HepG2 (cell line): ENCODE measurements at regions not wholly inside any gene's neighbourhood (a gene's known extent, or its start where the extent isn't known, plus 50 kb on each side); places are given as distances from the start of the nearest gene placed in this dataset.
A peak's percentile ranks its signal among the peaks of the same experiment; 100 is the strongest.

Experiments
- ADNP ChIP-seq: sonication (generic); formaldehyde crosslinking; IDR thresholded peaks from 2 replicates; pipeline ENCODE4 v1.4.0; 2020; ENCODE audit warnings: missing genetic modification reagents
- ARNT2 ChIP-seq: sonication (generic); formaldehyde crosslinking; IDR thresholded peaks from 2 replicates; pipeline ENCODE4 v1.8.0; 2022; ENCODE audit warnings: mild to moderate bottlenecking, low read depth, missing genetic modification reagents, moderate library complexity
- CEBPB ChIP-seq: IDR thresholded peaks from 2 replicates; pipeline ENCODE4 v1.6.1; 2011; ENCODE audit warnings: low read depth, low read length, improper control_type of control experiment, borderline replicate concordance
- GABPA ChIP-seq, 2 experiments: IDR thresholded peaks; 2 replicates each; pipeline ENCODE4 v1.6.1; 2011 to 2016; ENCODE audit warnings: low read depth in 2 of 2, low read length in 1 of 2, missing biosample characterization in 1 of 2, missing genetic modification characterization in 1 of 2
- KAT7 ChIP-seq: IDR thresholded peaks from 2 replicates; pipeline ENCODE4 v1.6.1; 2018; ENCODE audit warnings: borderline replicate concordance, missing compliant biosample characterization
- NFYB ChIP-seq: sonication (generic); formaldehyde crosslinking; IDR thresholded peaks from 2 replicates; pipeline ENCODE4 v1.4.0; 2020; ENCODE audit warnings: missing genetic modification reagents
- NR2F1 ChIP-seq, 2 experiments: fragments of 450-650 bp in 1 of 2; formaldehyde crosslinking in 1 of 2; IDR thresholded peaks; 2 replicates each; pipeline versions ENCODE4 v1.5.0 to v1.6.1; 2016 to 2020; ENCODE audit warnings: mild to moderate bottlenecking in 1 of 2, missing compliant biosample characterization in 1 of 2, missing genetic modification reagents in 1 of 2, moderate library complexity in 1 of 2
- SPEN ChIP-seq: sonication (generic); formaldehyde crosslinking; IDR thresholded peaks from 2 replicates; pipeline ENCODE4 v1.5.1; 2020; ENCODE audit warnings: low read depth, mild to moderate bottlenecking, missing genetic modification reagents
- TOPORS ChIP-seq: sonication (generic); formaldehyde crosslinking; IDR thresholded peaks from 2 replicates; pipeline ENCODE4 v1.8.0; 2023; ENCODE audit warnings: mild to moderate bottlenecking, missing genetic modification reagents
- YEATS4 ChIP-seq: sonication (generic); formaldehyde crosslinking; IDR thresholded peaks from 2 replicates; pipeline ENCODE4 v1.4.0; 2020; ENCODE audit warnings: missing genetic modification reagents, borderline replicate concordance
- ZBTB21 ChIP-seq: sonication (generic); formaldehyde crosslinking; IDR thresholded peaks from 2 replicates; pipeline ENCODE4 v1.4.0; 2020; ENCODE audit warnings: missing genetic modification reagents
- ZNF333 ChIP-seq: sonication (generic); formaldehyde crosslinking; IDR thresholded peaks from 2 replicates; pipeline ENCODE4 v1.4.0; 2020; ENCODE audit warnings: mild to moderate bottlenecking, missing genetic modification reagents, borderline replicate concordance
- ZNF367 ChIP-seq: sonication (generic); formaldehyde crosslinking; IDR thresholded peaks from 2 replicates; pipeline ENCODE4 v1.4.0; 2020; ENCODE audit warnings: missing genetic modification reagents, borderline replicate concordance
- ZNF446 ChIP-seq: sonication (generic); formaldehyde crosslinking; IDR thresholded peaks from 2 replicates; pipeline ENCODE4 v1.5.0; 2020; ENCODE audit warnings: mild to moderate bottlenecking, missing genetic modification reagents
- ZNF501 ChIP-seq: sonication (generic); formaldehyde crosslinking; IDR thresholded peaks from 2 replicates; pipeline ENCODE4 v1.5.1; 2020; ENCODE audit warnings: mild to moderate bottlenecking, moderate library complexity, missing genetic modification reagents
- ZNF549 ChIP-seq: sonication (generic); formaldehyde crosslinking; IDR thresholded peaks from 2 replicates; pipeline ENCODE4 v1.5.0; 2020; ENCODE audit warnings: missing genetic modification reagents
- TF ChIP-seq, protein P1 (sequence below): IDR thresholded peaks from 2 replicates; pipeline ENCODE4 v1.6.1; 2016; ENCODE audit warnings: missing compliant biosample characterization, missing genetic modification reagents, borderline replicate concordance
- TF ChIP-seq, protein P2 (sequence below): sonication (generic); formaldehyde crosslinking; IDR thresholded peaks from 2 replicates; pipeline ENCODE4 v1.5.0; 2020; ENCODE audit warnings: mild to moderate bottlenecking, missing genetic modification reagents
- TF ChIP-seq, protein P3 (sequence below): IDR thresholded peaks from 2 replicates; pipeline ENCODE4 v1.6.1; 2016; ENCODE audit warnings: mild to moderate bottlenecking
- TF ChIP-seq, protein P4 (sequence below): sonication (generic); formaldehyde crosslinking; IDR thresholded peaks from 2 replicates; pipeline ENCODE4 v1.5.1; 2020; ENCODE audit warnings: mild to moderate bottlenecking, moderate library complexity, missing genetic modification reagents
- TF ChIP-seq, protein P5 (sequence below): sonication (generic); formaldehyde crosslinking; IDR thresholded peaks from 2 replicates; pipeline ENCODE4 v1.4.0; 2020; ENCODE audit warnings: missing genetic modification reagents, borderline replicate concordance

DNA sequence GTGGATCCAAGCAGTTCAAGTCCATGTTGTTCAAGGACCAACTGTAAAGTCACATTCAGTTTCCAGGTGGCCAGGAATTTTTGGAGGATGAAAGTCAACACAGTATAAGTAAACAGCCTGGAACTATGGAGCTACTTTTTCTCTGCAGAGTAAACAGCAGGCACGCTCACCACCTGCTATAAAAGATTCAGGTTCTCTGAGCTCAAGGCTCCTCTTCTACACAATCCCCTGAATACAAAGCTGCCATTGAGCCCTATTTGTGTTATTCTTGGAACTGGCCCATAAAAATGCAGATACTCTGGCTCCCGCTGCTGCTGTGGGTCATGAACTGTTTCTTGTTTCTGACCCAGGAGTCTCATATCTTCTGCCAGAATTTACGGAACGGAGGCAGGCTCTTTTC lies 56.9 kb upstream of the PRR5 start (continued):
- TF ChIP-seq, protein P1, sequence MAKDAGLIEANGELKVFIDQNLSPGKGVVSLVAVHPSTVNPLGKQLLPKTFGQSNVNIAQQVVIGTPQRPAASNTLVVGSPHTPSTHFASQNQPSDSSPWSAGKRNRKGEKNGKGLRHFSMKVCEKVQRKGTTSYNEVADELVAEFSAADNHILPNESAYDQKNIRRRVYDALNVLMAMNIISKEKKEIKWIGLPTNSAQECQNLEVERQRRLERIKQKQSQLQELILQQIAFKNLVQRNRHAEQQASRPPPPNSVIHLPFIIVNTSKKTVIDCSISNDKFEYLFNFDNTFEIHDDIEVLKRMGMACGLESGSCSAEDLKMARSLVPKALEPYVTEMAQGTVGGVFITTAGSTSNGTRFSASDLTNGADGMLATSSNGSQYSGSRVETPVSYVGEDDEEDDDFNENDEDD = no peak
- TF ChIP-seq, protein P2, sequence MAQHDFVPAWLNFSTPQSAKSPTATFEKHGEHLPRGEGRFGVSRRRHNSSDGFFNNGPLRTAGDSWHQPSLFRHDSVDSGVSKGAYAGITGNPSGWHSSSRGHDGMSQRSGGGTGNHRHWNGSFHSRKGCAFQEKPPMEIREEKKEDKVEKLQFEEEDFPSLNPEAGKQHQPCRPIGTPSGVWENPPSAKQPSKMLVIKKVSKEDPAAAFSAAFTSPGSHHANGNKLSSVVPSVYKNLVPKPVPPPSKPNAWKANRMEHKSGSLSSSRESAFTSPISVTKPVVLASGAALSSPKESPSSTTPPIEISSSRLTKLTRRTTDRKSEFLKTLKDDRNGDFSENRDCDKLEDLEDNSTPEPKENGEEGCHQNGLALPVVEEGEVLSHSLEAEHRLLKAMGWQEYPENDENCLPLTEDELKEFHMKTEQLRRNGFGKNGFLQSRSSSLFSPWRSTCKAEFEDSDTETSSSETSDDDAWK = no peak
- no peak for TF ChIP-seq NR2F1 (CRISPR knock-in tag; IDR thresholded peaks at IDR 0.05)
- TF ChIP-seq ADNP (CRISPR knock-in tag) = no peak
- no peak for TF ChIP-seq GABPA (IDR thresholded peaks at IDR 0.05; ENCODE audit: low read depth, low read length)
- no peak for TF ChIP-seq GABPA (CRISPR knock-in tag; IDR thresholded peaks at IDR 0.05; ENCODE audit: low read depth)
- 0 out of 2 replicates have a peak, but pooled peaks have one; percentile 21 for TF ChIP-seq ARNT2 (CRISPR knock-in tag)
- TF ChIP-seq, protein P3, sequence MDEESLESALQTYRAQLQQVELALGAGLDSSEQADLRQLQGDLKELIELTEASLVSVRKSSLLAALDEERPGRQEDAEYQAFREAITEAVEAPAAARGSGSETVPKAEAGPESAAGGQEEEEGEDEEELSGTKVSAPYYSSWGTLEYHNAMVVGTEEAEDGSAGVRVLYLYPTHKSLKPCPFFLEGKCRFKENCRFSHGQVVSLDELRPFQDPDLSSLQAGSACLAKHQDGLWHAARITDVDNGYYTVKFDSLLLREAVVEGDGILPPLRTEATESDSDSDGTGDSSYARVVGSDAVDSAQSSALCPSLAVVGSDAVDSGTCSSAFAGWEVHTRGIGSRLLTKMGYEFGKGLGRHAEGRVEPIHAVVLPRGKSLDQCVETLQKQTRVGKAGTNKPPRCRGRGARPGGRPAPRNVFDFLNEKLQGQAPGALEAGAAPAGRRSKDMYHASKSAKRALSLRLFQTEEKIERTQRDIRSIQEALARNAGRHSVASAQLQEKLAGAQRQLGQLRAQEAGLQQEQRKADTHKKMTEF = peak; percentile 56; the same call in 1 of the 2 replicates
- TF ChIP-seq NFYB (CRISPR knock-in tag) = no peak
- peak; percentile 16; the same call in 1 of the 2 replicates for TF ChIP-seq ZBTB21 (CRISPR knock-in tag)
- TF ChIP-seq YEATS4 = no peak
- no peak for TF ChIP-seq ZNF446 (CRISPR knock-in tag)
- no peak for TF ChIP-seq TOPORS (CRISPR knock-in tag)
- no peak for TF ChIP-seq KAT7 (CRISPR knock-in tag)
- TF ChIP-seq CEBPB = no peak
- no peak for TF ChIP-seq ZNF549
- TF ChIP-seq, protein P4, sequence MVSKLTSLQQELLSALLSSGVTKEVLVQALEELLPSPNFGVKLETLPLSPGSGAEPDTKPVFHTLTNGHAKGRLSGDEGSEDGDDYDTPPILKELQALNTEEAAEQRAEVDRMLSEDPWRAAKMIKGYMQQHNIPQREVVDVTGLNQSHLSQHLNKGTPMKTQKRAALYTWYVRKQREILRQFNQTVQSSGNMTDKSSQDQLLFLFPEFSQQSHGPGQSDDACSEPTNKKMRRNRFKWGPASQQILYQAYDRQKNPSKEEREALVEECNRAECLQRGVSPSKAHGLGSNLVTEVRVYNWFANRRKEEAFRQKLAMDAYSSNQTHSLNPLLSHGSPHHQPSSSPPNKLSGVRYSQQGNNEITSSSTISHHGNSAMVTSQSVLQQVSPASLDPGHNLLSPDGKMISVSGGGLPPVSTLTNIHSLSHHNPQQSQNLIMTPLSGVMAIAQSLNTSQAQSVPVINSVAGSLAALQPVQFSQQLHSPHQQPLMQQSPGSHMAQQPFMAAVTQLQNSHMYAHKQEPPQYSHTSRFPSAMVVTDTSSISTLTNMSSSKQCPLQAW (CRISPR knock-in tag) = peak; percentile 41; the same call in 1 of the 2 replicates
- TF ChIP-seq, protein P5, sequence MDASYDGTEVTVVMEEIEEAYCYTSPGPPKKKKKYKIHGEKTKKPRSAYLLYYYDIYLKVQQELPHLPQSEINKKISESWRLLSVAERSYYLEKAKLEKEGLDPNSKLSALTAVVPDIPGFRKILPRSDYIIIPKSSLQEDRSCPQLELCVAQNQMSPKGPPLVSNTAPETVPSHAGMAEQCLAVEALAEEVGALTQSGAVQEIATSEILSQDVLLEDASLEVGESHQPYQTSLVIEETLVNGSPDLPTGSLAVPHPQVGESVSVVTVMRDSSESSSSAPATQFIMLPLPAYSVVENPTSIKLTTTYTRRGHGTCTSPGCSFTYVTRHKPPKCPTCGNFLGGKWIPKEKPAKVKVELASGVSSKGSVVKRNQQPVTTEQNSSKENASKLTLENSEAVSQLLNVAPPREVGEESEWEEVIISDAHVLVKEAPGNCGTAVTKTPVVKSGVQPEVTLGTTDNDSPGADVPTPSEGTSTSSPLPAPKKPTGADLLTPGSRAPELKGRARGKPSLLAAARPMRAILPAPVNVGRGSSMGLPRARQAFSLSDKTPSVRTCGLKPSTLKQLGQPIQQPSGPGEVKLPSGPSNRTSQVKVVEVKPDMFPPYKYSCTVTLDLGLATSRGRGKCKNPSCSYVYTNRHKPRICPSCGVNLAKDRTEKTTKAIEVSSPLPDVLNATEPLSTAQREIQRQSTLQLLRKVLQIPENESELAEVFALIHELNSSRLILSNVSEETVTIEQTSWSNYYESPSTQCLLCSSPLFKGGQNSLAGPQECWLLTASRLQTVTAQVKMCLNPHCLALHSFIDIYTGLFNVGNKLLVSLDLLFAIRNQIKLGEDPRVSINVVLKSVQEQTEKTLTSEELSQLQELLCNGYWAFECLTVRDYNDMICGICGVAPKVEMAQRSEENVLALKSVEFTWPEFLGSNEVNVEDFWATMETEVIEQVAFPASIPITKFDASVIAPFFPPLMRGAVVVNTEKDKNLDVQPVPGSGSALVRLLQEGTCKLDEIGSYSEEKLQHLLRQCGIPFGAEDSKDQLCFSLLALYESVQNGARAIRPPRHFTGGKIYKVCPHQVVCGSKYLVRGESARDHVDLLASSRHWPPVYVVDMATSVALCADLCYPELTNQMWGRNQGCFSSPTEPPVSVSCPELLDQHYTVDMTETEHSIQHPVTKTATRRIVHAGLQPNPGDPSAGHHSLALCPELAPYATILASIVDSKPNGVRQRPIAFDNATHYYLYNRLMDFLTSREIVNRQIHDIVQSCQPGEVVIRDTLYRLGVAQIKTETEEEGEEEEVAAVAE (CRISPR knock-in tag) = no peak
- TF ChIP-seq ZNF501 = no peak
- no peak for TF ChIP-seq ZNF333 (CRISPR knock-in tag)
- no peak for TF ChIP-seq ZNF367 (CRISPR knock-in tag)
- no peak for TF ChIP-seq SPEN (CRISPR knock-in tag)
